Karpas-422 (cell line): ENCODE measurements at regions not wholly inside any gene's neighbourhood (a gene's known extent, or its start where the extent isn't known, plus 50 kb on each side); places are given as distances from the start of the nearest gene placed in this dataset.

ENCODE experiments used
- DNase-seq: peaks from one replicate; pipeline ENCODE4 v3.0.0-alpha.2; 2015
- H2AFZ ChIP-seq: fragments of 200-600 bp; sonication (generic); 2 replicates; pipeline ENCODE4 v1.6.1; 2014; ENCODE audit warnings: antibody characterized with exemption, low read length, mixed read lengths
- H3K27ac ChIP-seq: fragments of 200-600 bp; sonication (generic); 2 replicates; pipeline ENCODE4 v1.5.1; 2014; ENCODE audit warnings: mild to moderate bottlenecking, low read length, moderate library complexity
- H3K27me3 ChIP-seq: fragments of 200-600 bp; sonication (generic); 2 replicates; pipeline ENCODE4 v1.6.1; 2014; ENCODE audit warnings: low read length, mixed read lengths
- H3K36me3 ChIP-seq: fragments of 200-600 bp; sonication (generic); 2 replicates; pipeline ENCODE4 v1.6.1; 2014; ENCODE audit warnings: low read length, mixed read lengths; ENCODE audit not compliant: insufficient read depth
- H3K4me1 ChIP-seq: fragments of 200-600 bp; sonication (generic); 2 replicates; pipeline ENCODE4 v1.6.1; 2014; ENCODE audit warnings: mild to moderate bottlenecking, low read length, mixed read lengths
- H3K4me2 ChIP-seq: fragments of 200-600 bp; sonication (generic); 2 replicates; pipeline ENCODE4 v1.6.1; 2014; ENCODE audit warnings: low read length, low read depth, mild to moderate bottlenecking; ENCODE audit not compliant: poor library complexity, severe bottlenecking
- H3K4me3 ChIP-seq: fragments of 200-600 bp; sonication (generic); 2 replicates; pipeline ENCODE4 v1.5.1; 2014; ENCODE audit warnings: mild to moderate bottlenecking, antibody characterized with exemption, low read length, mixed read lengths
- H3K79me2 ChIP-seq: fragments of 200-600 bp; sonication (generic); 2 replicates; pipeline ENCODE4 v1.6.1; 2014; ENCODE audit warnings: mild to moderate bottlenecking, low read length, mixed read lengths
- H3K9ac ChIP-seq: fragments of 200-600 bp; sonication (generic); 2 replicates; pipeline ENCODE4 v1.6.0; 2014; ENCODE audit warnings: low read length
- H3K9me2 ChIP-seq: fragments of 200-600 bp; sonication (generic), shearing (Covaris generic); replicated peaks from 2 replicates; pipeline ENCODE4 v1.6.0; 2014; ENCODE audit warnings: mild to moderate bottlenecking, low read length, moderate library complexity; ENCODE audit not compliant: insufficient read depth
- H3K9me3 ChIP-seq: fragments of 300-700, 200-600 bp; sonication (generic); 2 replicates; pipeline ENCODE4 v1.6.1; 2014; ENCODE audit warnings: low read length, mixed read lengths
- H4K20me1 ChIP-seq: fragments of 200-600 bp; sonication (generic); 2 replicates; pipeline ENCODE4 v1.6.1; 2014; ENCODE audit warnings: mild to moderate bottlenecking, antibody characterized with exemption, low read length, low read depth; ENCODE audit not compliant: insufficient read depth

DNA sequence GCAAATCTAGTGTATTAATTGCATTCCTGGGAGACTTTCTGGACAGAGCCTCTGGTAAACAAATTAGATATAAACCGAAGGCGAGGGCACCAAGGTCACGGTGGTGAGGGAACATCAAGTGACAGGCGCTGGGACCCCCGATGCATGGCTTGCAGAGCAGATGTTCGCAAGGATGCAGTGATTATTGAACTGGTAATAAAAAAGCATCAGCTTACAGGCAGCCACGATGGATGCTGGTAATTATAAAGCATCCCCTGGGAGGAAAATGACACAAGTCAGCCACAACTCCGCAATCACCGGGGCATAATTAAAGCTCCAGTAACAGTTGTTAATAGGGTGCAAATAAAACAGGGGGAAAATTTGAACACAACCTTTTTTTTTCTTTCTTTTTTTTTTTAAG is 231.1 kb upstream of the DPH6 start:
- no peak overlapping the region for H2AFZ ChIP-seq
- H3K27me3 ChIP-seq: no peaks in the 10 kb centered on the region
- no peaks in the 10 kb centered on the region for H3K4me1 ChIP-seq
- no peaks in the 10 kb centered on the region for H3K36me3 ChIP-seq
- H3K9me2 ChIP-seq: no peaks in the 10 kb centered on the region
- no peak overlapping the region for H3K27ac ChIP-seq
- no peaks in the 10 kb centered on the region for H3K79me2 ChIP-seq
- no peak overlapping the region for H3K4me2 ChIP-seq
- no peak for DNase-seq
- no peak overlapping the region for H3K4me3 ChIP-seq
- H3K9ac ChIP-seq: no peak overlapping the region
- no peaks in the 10 kb centered on the region for H3K9me3 ChIP-seq
- no peaks in the 10 kb centered on the region for H4K20me1 ChIP-seq

GRCh38 chr15:35783203-35783602 is 237.2 kb upstream of the DPH6 start:
- no peaks in the 10 kb centered on the region for H3K79me2 ChIP-seq

GRCh38 chr15:35784745-35785144 is 238.8 kb upstream of the DPH6 start:
- H3K4me1 ChIP-seq: no peaks in the 10 kb centered on the region

More at GRCh38 chr15:35783203-35783602, 237.2 kb upstream of the DPH6 start:
- H3K27ac ChIP-seq: no peak overlapping the region
- H3K36me3 ChIP-seq: no peaks in the 10 kb centered on the region
- H3K4me1 ChIP-seq: no peaks in the 10 kb centered on the region
- H2AFZ ChIP-seq: no peak overlapping the region
- H4K20me1 ChIP-seq: no peaks in the 10 kb centered on the region
- no peak overlapping the region for H3K4me3 ChIP-seq
- DNase-seq: no peak
- no peaks in the 10 kb centered on the region for H3K9me3 ChIP-seq
- H3K9me2 ChIP-seq: no peaks in the 10 kb centered on the region
- no peak overlapping the region for H3K9ac ChIP-seq
- H3K27me3 ChIP-seq: no peaks in the 10 kb centered on the region
- no peak overlapping the region for H3K4me2 ChIP-seq

GRCh38 chr15:35810007-35810406 is 264.0 kb upstream of the DPH6 start:
- Histone ChIP-seq H3K4me3 (no peak overlapping the region), H3K79me2 (no peaks in the 10 kb centered on the region), H2AFZ (no peak overlapping the region), H3K36me3 (no peaks in the 10 kb centered on the region), H3K27me3 (no peaks in the 10 kb centered on the region), H3K27ac (no peak overlapping the region), H4K20me1 (no peaks in the 10 kb centered on the region), H3K9ac (no peak overlapping the region), H3K9me3 (no peaks in the 10 kb centered on the region), H3K4me2 (no peak overlapping the region), H3K9me2 (no peaks in the 10 kb centered on the region), H3K4me1 (no peaks in the 10 kb centered on the region)
- DNase-seq: no peak

More at GRCh38 chr15:35784745-35785144, 238.8 kb upstream of the DPH6 start:
- Histone ChIP-seq H3K27me3 (no peaks in the 10 kb centered on the region), H3K9ac (no peak overlapping the region), H3K36me3 (no peaks in the 10 kb centered on the region), H3K27ac (no peak overlapping the region), H3K4me3 (no peak overlapping the region), H2AFZ (no peak overlapping the region), H3K79me2 (no peaks in the 10 kb centered on the region), H4K20me1 (no peaks in the 10 kb centered on the region), H3K4me2 (no peak overlapping the region), H3K9me2 (peaks cover 4% of the 10 kb centered on the region; the same call in 1 of the 2 replicates), H3K9me3 (no peaks in the 10 kb centered on the region)
- DNase-seq: no peak

DNA sequence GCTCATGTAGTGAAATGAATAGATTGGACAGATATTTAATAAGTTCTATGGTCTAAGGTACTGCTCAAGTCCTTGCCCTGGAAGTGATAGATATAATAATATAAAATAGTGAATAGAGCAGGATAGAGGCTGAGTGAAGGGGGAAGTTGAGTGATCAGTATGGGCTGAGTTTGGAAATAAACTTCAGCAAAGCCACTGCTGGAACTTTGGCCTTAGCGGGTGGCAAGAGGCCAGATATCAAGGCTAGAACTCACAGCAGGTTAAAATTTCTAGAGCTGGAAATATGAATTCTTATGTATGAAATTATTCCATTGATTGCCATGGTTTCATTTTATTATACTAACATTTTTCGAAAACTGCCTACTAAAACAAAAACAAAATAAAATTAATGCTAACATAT is 267.6 kb upstream of the DPH6 start:
- no peaks in the 10 kb centered on the region for H3K79me2 ChIP-seq
- no peaks in the 10 kb centered on the region for H3K9me2 ChIP-seq
- no peaks in the 10 kb centered on the region for H3K9me3 ChIP-seq
- no peaks in the 10 kb centered on the region for H3K36me3 ChIP-seq
- no peaks in the 10 kb centered on the region for H3K4me1 ChIP-seq
- no peak overlapping the region for H2AFZ ChIP-seq
- no peaks in the 10 kb centered on the region for H4K20me1 ChIP-seq
- H3K4me2 ChIP-seq: no peak overlapping the region
- no peak overlapping the region for H3K4me3 ChIP-seq
- no peak overlapping the region for H3K27ac ChIP-seq
- 0 out of 2 replicates have a peak, but pooled peaks cover 2% of the 10 kb centered on the region for H3K27me3 ChIP-seq
- H3K9ac ChIP-seq: no peak overlapping the region
- no peak for DNase-seq

- Histone ChIP-seq H2AFZ (no peak overlapping the region), H3K9me2 (no peaks in the 10 kb centered on the region), H3K4me1 (no peaks in the 10 kb centered on the region), H3K9ac (no peak overlapping the region), H3K36me3 (no peaks in the 10 kb centered on the region), H3K4me2 (no peak overlapping the region), H3K4me3 (no peak overlapping the region), H3K79me2 (no peaks in the 10 kb centered on the region), H3K27me3 (0 out of 2 replicates have a peak, but pooled peaks cover 2% of the 10 kb centered on the region), H3K27ac (no peak overlapping the region), H4K20me1 (no peaks in the 10 kb centered on the region), H3K9me3 (no peaks in the 10 kb centered on the region)
- DNase-seq: no peak
Observed at GRCh38 chr15:35818846-35819245, 272.9 kb upstream of the DPH6 start.

GRCh38 chr15:35822153-35822552 is 276.2 kb upstream of the DPH6 start:
- H3K79me2 ChIP-seq: no peaks in the 10 kb centered on the region
- H3K4me1 ChIP-seq: no peaks in the 10 kb centered on the region

GRCh38 chr15:35827141-35827540 is 281.2 kb upstream of the DPH6 start:
- no peak overlapping the region for H2AFZ ChIP-seq
- H3K4me2 ChIP-seq: no peak overlapping the region
- H3K79me2 ChIP-seq: no peaks in the 10 kb centered on the region
- H3K36me3 ChIP-seq: no peaks in the 10 kb centered on the region
- no peaks in the 10 kb centered on the region for H3K4me1 ChIP-seq
- DNase-seq: no peak
- H3K9me2 ChIP-seq: no peaks in the 10 kb centered on the region
- no peaks in the 10 kb centered on the region for H3K27me3 ChIP-seq
- no peaks in the 10 kb centered on the region for H4K20me1 ChIP-seq
- no peak overlapping the region for H3K4me3 ChIP-seq
- H3K27ac ChIP-seq: no peak overlapping the region
- no peak overlapping the region for H3K9ac ChIP-seq
- H3K9me3 ChIP-seq: no peaks in the 10 kb centered on the region

More at GRCh38 chr15:35822153-35822552, 276.2 kb upstream of the DPH6 start:
- Histone ChIP-seq H3K36me3 (no peaks in the 10 kb centered on the region), H4K20me1 (no peaks in the 10 kb centered on the region), H3K27ac (no peak overlapping the region), H3K9ac (no peak overlapping the region), H3K9me3 (no peaks in the 10 kb centered on the region), H3K4me3 (no peak overlapping the region), H3K27me3 (no peaks in the 10 kb centered on the region), H2AFZ (no peak overlapping the region), H3K4me2 (no peak overlapping the region), H3K9me2 (no peaks in the 10 kb centered on the region)
- no peak for DNase-seq

GRCh38 chr15:35827911-35828310 is 281.9 kb upstream of the DPH6 start:
- no peaks in the 10 kb centered on the region for H3K4me1 ChIP-seq
- no peak overlapping the region for H3K4me2 ChIP-seq
- no peaks in the 10 kb centered on the region for H3K36me3 ChIP-seq
- no peak overlapping the region for H3K27ac ChIP-seq
- no peaks in the 10 kb centered on the region for H4K20me1 ChIP-seq
- no peaks in the 10 kb centered on the region for H3K9me3 ChIP-seq
- H3K27me3 ChIP-seq: no peaks in the 10 kb centered on the region
- no peaks in the 10 kb centered on the region for H3K9me2 ChIP-seq
- no peak overlapping the region for H2AFZ ChIP-seq
- DNase-seq: no peak
- no peak overlapping the region for H3K9ac ChIP-seq
- H3K79me2 ChIP-seq: no peaks in the 10 kb centered on the region
- no peak overlapping the region for H3K4me3 ChIP-seq
